ENCODE measurements at regions not wholly inside any gene's neighbourhood (a gene's known extent, or its start where the extent isn't known, plus 50 kb on each side); places are given as distances from the start of the nearest gene placed in this dataset.

DNA sequence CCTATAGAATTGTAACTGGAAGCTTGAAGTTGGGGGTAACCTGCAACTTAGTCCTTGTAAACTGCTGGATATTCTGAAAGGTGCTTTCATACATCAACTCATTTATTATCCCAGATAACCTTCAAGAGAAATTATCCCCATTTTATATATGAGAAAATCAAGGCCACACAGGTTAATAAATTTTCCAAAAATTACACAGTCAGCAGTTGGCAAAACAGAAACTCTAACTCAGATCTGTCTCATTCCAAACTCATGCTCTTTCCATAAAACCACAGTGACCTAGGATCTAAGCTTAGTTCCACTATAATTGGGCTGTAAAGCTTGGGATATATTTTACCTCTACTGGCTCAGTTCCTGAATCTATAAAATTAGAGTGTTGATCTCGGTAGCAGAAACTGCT is 167.6 kb upstream of the DDX18 start:
- TF ChIP-seq, protein P1, sequence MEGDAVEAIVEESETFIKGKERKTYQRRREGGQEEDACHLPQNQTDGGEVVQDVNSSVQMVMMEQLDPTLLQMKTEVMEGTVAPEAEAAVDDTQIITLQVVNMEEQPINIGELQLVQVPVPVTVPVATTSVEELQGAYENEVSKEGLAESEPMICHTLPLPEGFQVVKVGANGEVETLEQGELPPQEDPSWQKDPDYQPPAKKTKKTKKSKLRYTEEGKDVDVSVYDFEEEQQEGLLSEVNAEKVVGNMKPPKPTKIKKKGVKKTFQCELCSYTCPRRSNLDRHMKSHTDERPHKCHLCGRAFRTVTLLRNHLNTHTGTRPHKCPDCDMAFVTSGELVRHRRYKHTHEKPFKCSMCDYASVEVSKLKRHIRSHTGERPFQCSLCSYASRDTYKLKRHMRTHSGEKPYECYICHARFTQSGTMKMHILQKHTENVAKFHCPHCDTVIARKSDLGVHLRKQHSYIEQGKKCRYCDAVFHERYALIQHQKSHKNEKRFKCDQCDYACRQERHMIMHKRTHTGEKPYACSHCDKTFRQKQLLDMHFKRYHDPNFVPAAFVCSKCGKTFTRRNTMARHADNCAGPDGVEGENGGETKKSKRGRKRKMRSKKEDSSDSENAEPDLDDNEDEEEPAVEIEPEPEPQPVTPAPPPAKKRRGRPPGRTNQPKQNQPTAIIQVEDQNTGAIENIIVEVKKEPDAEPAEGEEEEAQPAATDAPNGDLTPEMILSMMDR (conservative IDR thresholded peaks at IDR 0.05) = no peak
- no peak for TF ChIP-seq ZFX (IDR thresholded peaks at IDR 0.05)

Data from C4-2B (cell line).